Lung (tissue), 11 donors: ENCODE measurements at regions not wholly inside any gene's neighbourhood (a gene's known extent, or its start where the extent isn't known, plus 50 kb on each side); places are given as distances from the start of the nearest gene placed in this dataset.
A peak's percentile ranks its signal among the peaks of the same experiment; 100 is the strongest.

Experiments
- ATAC-seq: fragments of 200-7000 bp; cut with Tn5 transposase; one replicate; pipeline ENCODE4 v1.9.1; 2020; ENCODE audit warnings: moderate number of reproducible peaks; ENCODE audit not compliant: insufficient read depth, low FRiP score
- DNase-seq, 3 donors: peaks; one replicate each; pipeline ENCODE4 v3.0.0-alpha.2; 2013 to 2017
- H3K27ac ChIP-seq, 2 donors: one replicate each; pipeline ENCODE4 v1.5.1; 2013; ENCODE audit warnings: mild to moderate bottlenecking in 2 of 2, moderate library complexity in 2 of 2, control low read depth in 1 of 2, inconsistent platforms in 1 of 2, low read depth in 1 of 2, low read length in 1 of 2
- H3K27me3 ChIP-seq, 3 donors: one replicate each; pipeline ENCODE4 v1.5.1; 2013; ENCODE audit warnings: low read length in 2 of 3; ENCODE audit not compliant: control insufficient read depth in 3 of 3, insufficient read depth in 3 of 3
- H3K36me3 ChIP-seq, 4 donors: one replicate each; pipeline ENCODE4 v1.5.1; 2013; ENCODE audit warnings: low read length in 4 of 4, mild to moderate bottlenecking in 1 of 4, moderate library complexity in 1 of 4; ENCODE audit not compliant: control insufficient read depth in 4 of 4, insufficient read depth in 4 of 4
- H3K4me1 ChIP-seq, 5 donors: one replicate each; pipeline ENCODE4 v1.5.1; 2013; ENCODE audit warnings: low read length in 5 of 5, mild to moderate bottlenecking in 2 of 5, moderate library complexity in 1 of 5; ENCODE audit not compliant: control insufficient read depth in 5 of 5, insufficient read depth in 5 of 5
- H3K4me3 ChIP-seq: one replicate; pipeline ENCODE4 v1.5.1; 2013; ENCODE audit warnings: mild to moderate bottlenecking, control low read depth, moderate library complexity
- H3K9ac ChIP-seq, 2 donors: one replicate each; pipeline ENCODE4 v1.5.1; 2013; ENCODE audit warnings: low read length in 2 of 2, control low read depth in 1 of 2; ENCODE audit not compliant: insufficient read depth in 1 of 2
- H3K9me3 ChIP-seq, 4 donors: one replicate each; pipeline ENCODE4 v1.5.1; 2013; ENCODE audit warnings: low read length in 3 of 4, mild to moderate bottlenecking in 1 of 4, moderate library complexity in 1 of 4; ENCODE audit not compliant: control insufficient read depth in 4 of 4, insufficient read depth in 3 of 4
- WGBS, 2 donors: extraction: QIAGEN DNeasy Blood & Tissue Kit; methylation state at CpG; one replicate each; pipeline ENCODE4 v1.1.7; 2013; 5-methylcytosine and 5-hydroxymethylcytosine counted together
- TF ChIP-seq, protein P1 (sequence below): IDR thresholded peaks from 2 replicates; pipeline ENCODE4 v1.5.1; 2012; ENCODE audit warnings: mild to moderate bottlenecking; ENCODE audit errors: control extremely low read depth, extremely low read depth
- donor health status: control.
- donor health status: control.
- donor health status: Bipolar disorder and iron deficiency.
- donor health status: healthy.
- donor health status: DM: yes; HTN: yes; CAD: no.

DNA sequence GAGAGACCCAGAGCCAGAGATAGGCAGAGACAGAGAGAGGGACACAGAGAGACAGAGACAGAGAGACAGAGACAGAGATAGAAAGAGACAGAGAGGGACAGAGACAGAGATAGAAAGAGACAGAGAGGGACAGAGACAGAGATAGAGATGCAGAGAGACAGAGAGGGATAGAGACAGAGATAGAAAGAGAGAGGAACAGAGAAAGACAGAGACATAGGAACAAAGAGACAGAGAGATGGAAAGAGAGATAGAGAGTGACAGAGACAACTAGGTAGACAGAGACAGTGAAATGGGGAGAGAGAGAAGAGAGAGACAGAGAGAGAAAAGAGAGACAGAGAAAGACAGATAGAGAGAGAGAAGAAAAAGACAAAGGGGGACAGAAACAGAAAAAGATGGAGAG, 165.4 kb upstream of the FOXQ1 start:
- no peaks in the 10 kb centered on the region for H3K9me3 ChIP-seq
- peaks cover 0 to 16% (median 3%) of the 10 kb centered on the region in 5 donors for H3K4me1 ChIP-seq
- H3K4me3 ChIP-seq: no peak overlapping the region
- H3K9ac ChIP-seq: no peak overlapping the region
- ATAC-seq (no peak), DNase-seq (no peak)
- no peaks in the 10 kb centered on the region for H3K27me3 ChIP-seq
- no peaks in the 10 kb centered on the region for H3K36me3 ChIP-seq
- TF ChIP-seq, protein P1, sequence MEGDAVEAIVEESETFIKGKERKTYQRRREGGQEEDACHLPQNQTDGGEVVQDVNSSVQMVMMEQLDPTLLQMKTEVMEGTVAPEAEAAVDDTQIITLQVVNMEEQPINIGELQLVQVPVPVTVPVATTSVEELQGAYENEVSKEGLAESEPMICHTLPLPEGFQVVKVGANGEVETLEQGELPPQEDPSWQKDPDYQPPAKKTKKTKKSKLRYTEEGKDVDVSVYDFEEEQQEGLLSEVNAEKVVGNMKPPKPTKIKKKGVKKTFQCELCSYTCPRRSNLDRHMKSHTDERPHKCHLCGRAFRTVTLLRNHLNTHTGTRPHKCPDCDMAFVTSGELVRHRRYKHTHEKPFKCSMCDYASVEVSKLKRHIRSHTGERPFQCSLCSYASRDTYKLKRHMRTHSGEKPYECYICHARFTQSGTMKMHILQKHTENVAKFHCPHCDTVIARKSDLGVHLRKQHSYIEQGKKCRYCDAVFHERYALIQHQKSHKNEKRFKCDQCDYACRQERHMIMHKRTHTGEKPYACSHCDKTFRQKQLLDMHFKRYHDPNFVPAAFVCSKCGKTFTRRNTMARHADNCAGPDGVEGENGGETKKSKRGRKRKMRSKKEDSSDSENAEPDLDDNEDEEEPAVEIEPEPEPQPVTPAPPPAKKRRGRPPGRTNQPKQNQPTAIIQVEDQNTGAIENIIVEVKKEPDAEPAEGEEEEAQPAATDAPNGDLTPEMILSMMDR: no peak
- H3K27ac ChIP-seq: no peak overlapping the region

DNA sequence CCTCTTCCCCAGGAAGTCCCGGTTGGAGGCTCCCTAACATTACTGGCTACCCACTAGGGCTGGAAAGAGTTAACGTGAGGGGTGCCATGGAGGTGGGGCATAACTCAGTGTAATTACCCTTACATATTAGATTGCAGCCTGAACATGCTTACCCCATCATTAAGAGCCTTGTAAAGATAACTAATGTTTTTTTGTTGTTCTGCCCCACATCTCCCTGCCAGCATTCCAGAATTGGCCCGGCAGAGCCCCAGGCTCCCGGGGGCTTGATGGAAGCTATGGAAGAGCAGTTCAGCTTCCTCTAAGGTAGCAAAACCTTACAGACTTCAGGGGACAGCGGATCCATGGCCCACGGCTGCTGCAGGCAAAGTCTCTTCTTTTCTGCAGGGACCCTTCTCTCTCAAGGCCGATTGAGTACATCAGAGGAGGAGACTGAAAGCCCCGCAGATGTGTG, 166.1 kb upstream of the FOXQ1 start:
- WGBS, 2 donors: 40 to 57% methylated on average over 8 of the region's 8 CpGs
- no peak for DNase-seq

DNA sequence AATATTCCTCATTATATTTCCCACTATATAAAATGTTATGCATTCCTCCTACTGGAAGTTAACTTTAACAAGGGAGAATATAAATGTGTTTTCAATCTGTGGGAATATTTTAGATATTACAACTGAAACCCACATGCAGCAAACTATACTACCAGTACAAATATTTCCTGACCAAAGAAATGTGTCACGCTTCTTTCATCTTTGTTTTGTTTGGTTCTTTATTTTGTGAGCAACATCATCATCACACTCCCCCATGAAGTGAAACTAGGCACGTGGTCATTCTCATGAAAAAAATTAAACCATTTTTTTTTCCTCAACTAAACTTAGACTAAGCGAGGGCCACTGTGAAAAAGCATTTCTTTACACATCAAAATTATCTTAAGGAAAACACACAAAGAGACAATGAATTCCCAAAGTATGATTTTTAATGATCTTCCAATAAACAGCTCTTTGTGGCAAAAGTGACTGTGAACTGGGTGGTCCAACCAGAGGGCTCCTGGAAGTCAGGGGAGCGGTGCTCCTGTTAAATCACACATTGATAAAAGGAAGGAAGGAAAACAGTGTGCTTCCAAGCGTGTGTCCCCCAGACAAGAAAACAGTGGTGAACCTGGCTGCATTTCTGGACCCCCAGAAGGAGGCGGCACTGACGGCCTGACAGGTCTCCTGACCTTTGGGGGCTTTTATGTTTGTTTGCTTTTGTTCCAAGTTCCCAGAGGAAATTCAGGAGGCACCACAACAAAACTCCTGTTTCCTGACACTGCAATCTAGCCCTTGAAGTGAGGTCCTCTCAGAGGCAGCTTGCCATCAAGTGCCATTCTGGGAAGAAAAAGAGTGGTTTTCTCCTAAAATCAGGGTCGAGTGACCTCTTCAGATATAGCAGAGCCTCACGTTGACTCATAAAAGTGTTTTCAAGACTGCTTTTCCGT, 166.8 kb upstream of the FOXQ1 start:
- no peaks in the 10 kb centered on the region for H3K9me3 ChIP-seq
- H3K27ac ChIP-seq: no peak overlapping the region
- ATAC-seq (no peak), DNase-seq (peak in 1 of 3 donors; percentile 22)
- TF ChIP-seq, protein P1: no peak
- H3K27me3 ChIP-seq: no peaks in the 10 kb centered on the region
- peaks cover 0 to 16% (median 3%) of the 10 kb centered on the region in 5 donors for H3K4me1 ChIP-seq
- H3K9ac ChIP-seq: no peak overlapping the region
- H3K4me3 ChIP-seq: no peak overlapping the region
- H3K36me3 ChIP-seq: no peaks in the 10 kb centered on the region
- WGBS, 2 donors: 45 to 58% methylated on average over 10 of the region's 10 CpGs

More for the DNA sequence above, 166.1 kb upstream of the FOXQ1 start:
- no peaks in the 10 kb centered on the region for H3K27me3 ChIP-seq
- TF ChIP-seq, protein P1: no peak
- no peak for ATAC-seq
- H3K27ac ChIP-seq: no peak overlapping the region
- H3K9ac ChIP-seq: no peak overlapping the region
- H3K4me1 ChIP-seq: peaks cover 0 to 16% (median 3%) of the 10 kb centered on the region in 5 donors
- no peaks in the 10 kb centered on the region for H3K9me3 ChIP-seq
- H3K4me3 ChIP-seq: no peak overlapping the region
- H3K36me3 ChIP-seq: no peaks in the 10 kb centered on the region
